ENCODE measurements at regions not wholly inside any gene's neighbourhood (a gene's known extent, or its start where the extent isn't known, plus 50 kb on each side); places are given as distances from the start of the nearest gene placed in this dataset.
A peak's percentile ranks its signal among the peaks of the same experiment; 100 is the strongest.

DNA sequence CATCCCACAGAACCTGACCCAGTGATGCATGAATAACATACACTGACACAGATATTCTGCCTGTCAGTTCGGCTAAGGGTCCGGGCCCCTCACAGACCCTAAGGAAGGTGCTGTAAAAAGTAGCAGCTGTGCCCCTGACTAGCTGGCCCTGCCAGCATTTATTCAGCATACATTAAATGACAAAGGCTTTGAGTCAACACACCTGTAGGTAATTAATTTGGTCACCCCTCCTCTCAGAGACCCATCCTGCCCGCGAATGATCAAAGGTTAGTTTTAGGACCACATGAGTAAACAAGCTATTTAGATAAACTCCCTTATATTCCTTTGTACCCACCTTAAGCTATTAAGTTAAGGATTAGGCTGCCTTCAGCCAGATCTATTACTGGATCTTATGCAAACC, 429.0 kb upstream of the NWD2 start:
- no peak overlapping the region for H3K27ac ChIP-seq
- no peaks in the 10 kb centered on the region for H3K27me3 ChIP-seq (ENCODE audit: low read depth)
- no peaks in the 10 kb centered on the region for H3K36me3 ChIP-seq
- H3K9me3 ChIP-seq, result no peaks in the 10 kb centered on the region
- no peak for DNase-seq
- TF ChIP-seq, protein P1, sequence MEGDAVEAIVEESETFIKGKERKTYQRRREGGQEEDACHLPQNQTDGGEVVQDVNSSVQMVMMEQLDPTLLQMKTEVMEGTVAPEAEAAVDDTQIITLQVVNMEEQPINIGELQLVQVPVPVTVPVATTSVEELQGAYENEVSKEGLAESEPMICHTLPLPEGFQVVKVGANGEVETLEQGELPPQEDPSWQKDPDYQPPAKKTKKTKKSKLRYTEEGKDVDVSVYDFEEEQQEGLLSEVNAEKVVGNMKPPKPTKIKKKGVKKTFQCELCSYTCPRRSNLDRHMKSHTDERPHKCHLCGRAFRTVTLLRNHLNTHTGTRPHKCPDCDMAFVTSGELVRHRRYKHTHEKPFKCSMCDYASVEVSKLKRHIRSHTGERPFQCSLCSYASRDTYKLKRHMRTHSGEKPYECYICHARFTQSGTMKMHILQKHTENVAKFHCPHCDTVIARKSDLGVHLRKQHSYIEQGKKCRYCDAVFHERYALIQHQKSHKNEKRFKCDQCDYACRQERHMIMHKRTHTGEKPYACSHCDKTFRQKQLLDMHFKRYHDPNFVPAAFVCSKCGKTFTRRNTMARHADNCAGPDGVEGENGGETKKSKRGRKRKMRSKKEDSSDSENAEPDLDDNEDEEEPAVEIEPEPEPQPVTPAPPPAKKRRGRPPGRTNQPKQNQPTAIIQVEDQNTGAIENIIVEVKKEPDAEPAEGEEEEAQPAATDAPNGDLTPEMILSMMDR (IDR thresholded peaks at IDR 0.05), result no peak
- ATAC-seq, result no peak
- H3K4me3 ChIP-seq, result no peak overlapping the region
- H3K4me1 ChIP-seq, result no peaks in the 10 kb centered on the region
- intact Hi-C loops (cut with DNase I), result no loop called here

DNA sequence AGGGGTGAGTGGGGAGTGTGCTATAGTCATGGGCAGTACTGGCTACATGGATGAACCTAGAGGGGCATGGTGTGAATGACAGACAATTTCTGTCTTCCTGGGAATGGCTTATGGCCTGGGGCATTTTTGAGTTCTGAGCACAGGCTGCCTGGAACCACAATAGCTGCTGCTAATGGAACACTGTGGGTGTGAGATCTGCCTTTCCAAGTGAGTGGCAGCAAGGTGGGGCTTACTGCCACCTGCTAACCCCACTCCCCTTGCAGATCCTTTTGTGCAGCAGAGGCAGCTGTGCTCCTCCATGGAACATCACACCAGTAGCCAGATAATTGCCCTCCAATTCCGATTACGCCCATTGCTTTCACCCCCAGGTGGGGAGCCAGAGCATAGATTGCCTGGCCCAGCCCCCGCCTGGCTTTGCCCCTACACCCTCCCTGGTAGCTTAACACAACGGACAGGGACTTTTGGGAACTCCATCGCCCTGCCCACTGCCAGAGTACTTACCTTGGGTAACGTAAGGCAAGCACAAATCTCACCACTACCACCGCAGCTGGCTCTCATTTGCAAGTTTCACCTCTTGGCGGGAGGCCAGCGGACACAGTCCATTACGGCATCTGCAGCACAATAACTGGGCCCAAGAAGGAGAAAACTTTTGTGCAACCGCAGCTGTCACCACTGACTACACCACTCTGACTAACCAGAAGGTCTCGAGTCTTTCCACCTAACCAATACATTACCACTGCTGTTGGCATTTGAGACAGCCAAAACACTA, 421.2 kb upstream of the NWD2 start:
- DNase-seq (no peak), ATAC-seq (peak in 1 of 2 donors; percentile 19)
- Histone ChIP-seq H3K27me3 (ENCODE audit: low read depth) (no peaks in the 10 kb centered on the region), H3K27ac (no peak overlapping the region), H3K4me3 (no peak overlapping the region), H3K36me3 (no peaks in the 10 kb centered on the region), H3K9me3 (no peaks in the 10 kb centered on the region), H3K4me1 (no peaks in the 10 kb centered on the region)
- intact Hi-C loops (cut with DNase I), result no loop called here
- TF ChIP-seq, protein P1 (IDR thresholded peaks at IDR 0.05), result no peak

DNA sequence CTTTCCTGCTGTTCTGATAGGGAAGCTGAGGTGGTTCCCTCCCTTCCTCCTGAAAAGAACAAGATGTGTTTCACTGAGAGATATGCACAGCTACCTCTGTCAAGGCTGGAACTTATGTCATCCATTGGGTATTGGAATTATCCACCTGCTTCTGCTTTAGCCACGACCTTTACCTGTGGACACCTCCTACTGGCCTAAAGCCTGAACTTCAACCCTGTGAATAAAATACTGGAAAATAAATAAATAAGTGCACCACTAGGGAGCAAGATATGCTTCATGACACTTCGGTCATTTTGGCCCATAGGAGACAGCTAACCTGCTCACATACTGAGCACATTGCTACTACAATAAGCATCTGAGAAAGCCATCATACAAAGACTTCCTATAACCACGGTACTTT, 419.9 kb upstream of the NWD2 start:
- H3K9me3 ChIP-seq, result no peaks in the 10 kb centered on the region
- no peak overlapping the region for H3K27ac ChIP-seq
- no peaks in the 10 kb centered on the region for H3K27me3 ChIP-seq (ENCODE audit: low read depth)
- ATAC-seq, result no peak
- no peaks in the 10 kb centered on the region for H3K4me1 ChIP-seq
- intact Hi-C loops (cut with DNase I), result no loop called here
- no peaks in the 10 kb centered on the region for H3K36me3 ChIP-seq
- H3K4me3 ChIP-seq, result no peak overlapping the region
- TF ChIP-seq, protein P1 (IDR thresholded peaks at IDR 0.05), result no peak
- no peak for DNase-seq

DNA sequence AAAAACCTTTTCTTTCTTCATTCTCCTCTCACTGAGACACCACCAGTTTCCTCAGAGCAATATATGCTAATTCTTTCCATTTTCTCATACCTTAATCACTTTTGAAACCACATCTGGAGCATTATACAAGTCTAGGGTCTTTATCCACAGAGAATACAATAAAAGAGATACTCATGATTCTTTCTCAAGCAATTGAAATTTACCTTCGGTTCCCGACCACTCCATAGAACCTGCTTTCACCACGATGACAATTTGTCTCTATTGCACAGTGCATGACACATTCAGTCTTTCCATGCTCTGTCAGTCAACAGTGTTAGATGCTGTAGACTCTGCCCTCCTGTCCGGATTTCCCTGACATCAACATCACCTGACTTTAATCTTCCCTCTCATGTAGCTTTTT, 409.3 kb upstream of the NWD2 start:
- Histone ChIP-seq H3K4me3 (no peak overlapping the region), H3K4me1 (no peaks in the 10 kb centered on the region), H3K27me3 (ENCODE audit: low read depth) (no peaks in the 10 kb centered on the region), H3K9me3 (no peaks in the 10 kb centered on the region), H3K27ac (no peak overlapping the region), H3K36me3 (no peaks in the 10 kb centered on the region)
- DNase-seq (no peak), ATAC-seq (no peak)
- intact Hi-C loops (cut with DNase I), result no loop called here
- TF ChIP-seq, protein P1 (IDR thresholded peaks at IDR 0.05), result no peak

DNA sequence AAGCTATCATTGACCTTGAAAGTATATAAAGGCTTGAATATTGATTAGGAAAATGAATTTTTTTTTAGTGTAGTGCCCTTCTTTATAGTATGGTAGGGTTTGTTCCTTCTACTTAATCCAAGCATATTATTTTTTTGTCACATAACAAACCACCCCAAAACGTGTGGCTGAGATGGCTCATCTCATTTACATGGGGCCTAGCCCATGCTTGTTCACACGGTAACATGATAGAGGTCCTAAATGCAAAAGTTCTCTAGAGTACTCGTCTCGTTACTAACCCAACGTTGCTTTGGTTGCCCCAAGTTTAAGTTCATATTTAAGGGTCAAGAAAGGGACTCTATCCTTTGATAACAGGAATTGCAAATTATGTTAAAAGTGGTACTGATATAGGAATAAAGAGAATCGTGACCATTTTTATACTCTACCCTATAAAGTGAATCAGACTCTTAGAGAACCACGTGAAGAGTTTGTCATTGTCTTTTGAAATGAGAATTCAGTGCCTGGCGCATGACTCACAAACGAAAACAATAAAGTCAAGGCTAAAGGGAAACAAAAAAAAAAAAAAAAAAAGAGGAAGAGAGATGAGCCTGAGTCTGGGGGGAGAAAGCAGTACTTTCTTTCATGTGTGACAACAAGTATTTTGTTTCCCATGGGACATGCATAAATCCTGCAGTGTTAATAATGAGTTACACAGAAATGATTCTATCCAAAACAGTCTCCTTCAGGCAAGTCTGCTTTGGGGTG, 402.8 kb upstream of the NWD2 start:
- H3K4me1 ChIP-seq, result no peaks in the 10 kb centered on the region
- no peaks in the 10 kb centered on the region for H3K9me3 ChIP-seq
- ATAC-seq, result no peak
- H3K27ac ChIP-seq, result no peak overlapping the region
- H3K27me3 ChIP-seq (ENCODE audit: low read depth), result no peaks in the 10 kb centered on the region
- TF ChIP-seq, protein P1 (IDR thresholded peaks at IDR 0.05), result no peak
- no peak overlapping the region for H3K4me3 ChIP-seq
- intact Hi-C loops (cut with DNase I), result no loop called here
- no peaks in the 10 kb centered on the region for H3K36me3 ChIP-seq
- DNase-seq, result no peak

All from lower lobe of right lung (tissue), 2 donors.